Islet precursor cell (in vitro differentiated cells): ENCODE measurements at regions not wholly inside any gene's neighbourhood (a gene's known extent, or its start where the extent isn't known, plus 50 kb on each side); places are given as distances from the start of the nearest gene placed in this dataset.
"Not testable (repeated sequence)": the region's sequence is repeated elsewhere in the genome, so short reads cannot be mapped to it uniquely, and the experiment has no call there.

Experiments used
- DNase-seq: peaks from one replicate; pipeline ENCODE4 v3.0.0-alpha.2; 2018

- no peak for DNase-seq
Observed at GRCh38 chr3:127520993-127521392, 69.5 kb downstream of the TPRA1 start.

GRCh38 chr3:127518456-127519081 lies 72.0 kb downstream of the TPRA1 start:
- no peak for DNase-seq

GRCh38 chr3:127512256-127512655 lies 78.3 kb downstream of the TPRA1 start:
- DNase-seq = no peak

- no peak for DNase-seq
Observed at GRCh38 chr3:127501177-127501576, 89.4 kb downstream of the TPRA1 start.

- DNase-seq = no peak
Observed at GRCh38 chr3:127497676-127498075, 92.9 kb downstream of the TPRA1 start.

GRCh38 chr3:127497166-127497565 lies 93.4 kb downstream of the TPRA1 start:
- no peak for DNase-seq

- no peak for DNase-seq
Observed at GRCh38 chr3:127495821-127496655, 94.5 kb downstream of the TPRA1 start.

GRCh38 chr3:127493924-127494646 lies 96.4 kb downstream of the TPRA1 start:
- no peak for DNase-seq

- no peak for DNase-seq
Observed at GRCh38 chr3:127492426-127492825, 98.1 kb downstream of the TPRA1 start.

- DNase-seq = no peak
Observed at GRCh38 chr3:127491909-127492308, 98.6 kb downstream of the TPRA1 start.

GRCh38 chr3:127491323-127491722 lies 99.2 kb downstream of the TPRA1 start:
- DNase-seq = no peak

GRCh38 chr3:127491024-127491305 lies 99.6 kb downstream of the TPRA1 start:
- DNase-seq = not testable (repeated sequence)

GRCh38 chr3:127490271-127491023 lies 100.1 kb downstream of the TPRA1 start:
- no peak for DNase-seq

- no peak for DNase-seq
Observed at GRCh38 chr3:127489357-127489756, 101.2 kb downstream of the TPRA1 start.

GRCh38 chr3:127488740-127489139 lies 101.8 kb downstream of the TPRA1 start:
- DNase-seq = no peak

- DNase-seq = peak; percentile 35
Observed at GRCh38 chr3:127488141-127488672, 102.3 kb downstream of the TPRA1 start.

- DNase-seq = no peak
Observed at GRCh38 chr3:127487196-127487595, 103.3 kb downstream of the TPRA1 start.

- no peak for DNase-seq
Observed at GRCh38 chr3:127486321-127486944, 104.1 kb downstream of the TPRA1 start.

GRCh38 chr3:127485396-127486170 lies 105.0 kb downstream of the TPRA1 start:
- DNase-seq = peak; percentile 37

GRCh38 chr3:127484601-127485388 lies 105.7 kb downstream of the TPRA1 start:
- no peak for DNase-seq
